Loucy (cell line): ENCODE measurements at regions not wholly inside any gene's neighbourhood (a gene's known extent, or its start where the extent isn't known, plus 50 kb on each side); places are given as distances from the start of the nearest gene placed in this dataset.

ENCODE experiments used
- H2AFZ ChIP-seq: fragments of 200-600 bp; sonication (generic); 2 replicates; pipeline ENCODE4 v1.6.0; 2016; ENCODE audit warnings: antibody characterized with exemption, mild to moderate bottlenecking, low read length, moderate library complexity
- H3F3A ChIP-seq: fragments of 200-600 bp; 2 replicates; pipeline ENCODE4 v1.6.0; 2016; ENCODE audit warnings: antibody characterized with exemption, low read depth, mild to moderate bottlenecking
- H3K27me3 ChIP-seq: fragments of 200-600 bp; sonication (generic); 2 replicates; pipeline ENCODE4 v1.6.1; 2014; ENCODE audit warnings: low read length, mild to moderate bottlenecking; ENCODE audit not compliant: insufficient read depth, poor library complexity, severe bottlenecking
- H3K36me3 ChIP-seq: fragments of 200-600 bp; sonication (generic); 2 replicates; pipeline ENCODE4 v1.6.1; 2016; ENCODE audit warnings: low read length; ENCODE audit not compliant: insufficient read depth
- H3K4me1 ChIP-seq: fragments of 200-600 bp; sonication (generic); 2 replicates; pipeline ENCODE4 v1.5.1; 2014; ENCODE audit warnings: low read length, mild to moderate bottlenecking; ENCODE audit not compliant: insufficient read depth, poor library complexity, severe bottlenecking
- H3K4me2 ChIP-seq: fragments of 200-600 bp; sonication (generic); 2 replicates; pipeline ENCODE4 v1.6.0; 2014; ENCODE audit warnings: antibody characterized with exemption, low read length, low read depth, mild to moderate bottlenecking; ENCODE audit not compliant: poor library complexity, severe bottlenecking
- H3K4me3 ChIP-seq: fragments of 200-600 bp; sonication (generic); 2 replicates; pipeline ENCODE4 v1.5.1; 2014; ENCODE audit warnings: low read length, mild to moderate bottlenecking, mixed read lengths; ENCODE audit not compliant: poor library complexity, severe bottlenecking
- H3K79me2 ChIP-seq: fragments of 200-600 bp; sonication (generic); 2 replicates; pipeline ENCODE4 v1.6.1; 2014; ENCODE audit warnings: low read length; ENCODE audit not compliant: insufficient read depth
- H3K9ac ChIP-seq: fragments of 200-600 bp; sonication (generic); 2 replicates; pipeline ENCODE4 v1.6.0; 2014; ENCODE audit warnings: mild to moderate bottlenecking, low read depth, low read length, moderate library complexity; ENCODE audit not compliant: poor library complexity, severe bottlenecking
- H3K9me2 ChIP-seq: fragments of 200-600 bp; sonication (generic); replicated peaks from 2 replicates; pipeline ENCODE4 v1.6.1; 2016; ENCODE audit warnings: low read depth, low read length, mixed read lengths
- H3K9me3 ChIP-seq: fragments of 200-600 bp; sonication (generic); 2 replicates; pipeline ENCODE4 v1.6.1; 2014; ENCODE audit warnings: mild to moderate bottlenecking, antibody characterized with exemption, low read length, low read depth; ENCODE audit not compliant: insufficient read depth
- H4K20me1 ChIP-seq: fragments of 200-600 bp; sonication (generic); 2 replicates; pipeline ENCODE4 v1.6.0; 2014; ENCODE audit warnings: antibody characterized with exemption, low read length, mild to moderate bottlenecking; ENCODE audit not compliant: insufficient read depth, poor library complexity, severe bottlenecking
- EZH2phosphoT487 ChIP-seq: fragments of 200-600 bp; IDR thresholded peaks from 2 replicates; pipeline ENCODE4 v1.6.1; 2018; ENCODE audit warnings: antibody characterized with exemption, mild to moderate bottlenecking, moderate library complexity, borderline replicate concordance
- TF ChIP-seq, protein P1 (sequence below): fragments of 200-600 bp; sonication (generic); conservative IDR thresholded peaks from 2 replicates; pipeline ENCODE4 v1.5.1; 2014; ENCODE audit warnings: mild to moderate bottlenecking, antibody characterized with exemption, low read length

DNA sequence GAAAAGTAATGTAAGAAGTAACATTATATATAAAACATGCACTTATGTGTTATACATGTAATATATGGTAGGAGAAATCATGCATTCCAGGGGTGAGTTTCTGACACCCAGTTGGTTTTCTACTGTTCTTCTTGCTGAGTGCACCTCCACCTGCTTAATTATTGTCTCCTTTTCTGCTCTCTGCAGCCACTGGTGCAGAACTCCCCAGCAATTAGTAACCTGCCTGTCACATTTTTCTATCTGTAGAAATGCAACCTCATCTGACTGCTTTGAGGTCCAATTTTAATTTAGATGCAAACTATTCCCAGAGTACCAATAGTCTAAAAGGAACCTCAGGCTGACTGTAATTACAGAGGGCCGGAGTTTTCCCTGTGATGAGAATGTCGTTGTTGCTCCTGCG is 842.1 kb downstream of the AACS start:
- H3K27me3 ChIP-seq, result no peaks in the 10 kb centered on the region
- no peaks in the 10 kb centered on the region for H3K36me3 ChIP-seq
- H3K9me3 ChIP-seq, result no peaks in the 10 kb centered on the region; the same call in 1 of the 2 replicates
- no peak overlapping the region for H3K9ac ChIP-seq
- H3K4me1 ChIP-seq, result no peaks in the 10 kb centered on the region
- H3K4me3 ChIP-seq, result no peak overlapping the region
- TF ChIP-seq EZH2phosphoT487, result no peak
- TF ChIP-seq, protein P1, sequence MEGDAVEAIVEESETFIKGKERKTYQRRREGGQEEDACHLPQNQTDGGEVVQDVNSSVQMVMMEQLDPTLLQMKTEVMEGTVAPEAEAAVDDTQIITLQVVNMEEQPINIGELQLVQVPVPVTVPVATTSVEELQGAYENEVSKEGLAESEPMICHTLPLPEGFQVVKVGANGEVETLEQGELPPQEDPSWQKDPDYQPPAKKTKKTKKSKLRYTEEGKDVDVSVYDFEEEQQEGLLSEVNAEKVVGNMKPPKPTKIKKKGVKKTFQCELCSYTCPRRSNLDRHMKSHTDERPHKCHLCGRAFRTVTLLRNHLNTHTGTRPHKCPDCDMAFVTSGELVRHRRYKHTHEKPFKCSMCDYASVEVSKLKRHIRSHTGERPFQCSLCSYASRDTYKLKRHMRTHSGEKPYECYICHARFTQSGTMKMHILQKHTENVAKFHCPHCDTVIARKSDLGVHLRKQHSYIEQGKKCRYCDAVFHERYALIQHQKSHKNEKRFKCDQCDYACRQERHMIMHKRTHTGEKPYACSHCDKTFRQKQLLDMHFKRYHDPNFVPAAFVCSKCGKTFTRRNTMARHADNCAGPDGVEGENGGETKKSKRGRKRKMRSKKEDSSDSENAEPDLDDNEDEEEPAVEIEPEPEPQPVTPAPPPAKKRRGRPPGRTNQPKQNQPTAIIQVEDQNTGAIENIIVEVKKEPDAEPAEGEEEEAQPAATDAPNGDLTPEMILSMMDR, result no peak
- H2AFZ ChIP-seq, result no peak overlapping the region
- no peaks in the 10 kb centered on the region for H3F3A ChIP-seq
- H3K4me2 ChIP-seq, result no peak overlapping the region
- no peaks in the 10 kb centered on the region for H3K9me2 ChIP-seq
- H4K20me1 ChIP-seq, result no peaks in the 10 kb centered on the region
- H3K79me2 ChIP-seq, result no peaks in the 10 kb centered on the region

DNA sequence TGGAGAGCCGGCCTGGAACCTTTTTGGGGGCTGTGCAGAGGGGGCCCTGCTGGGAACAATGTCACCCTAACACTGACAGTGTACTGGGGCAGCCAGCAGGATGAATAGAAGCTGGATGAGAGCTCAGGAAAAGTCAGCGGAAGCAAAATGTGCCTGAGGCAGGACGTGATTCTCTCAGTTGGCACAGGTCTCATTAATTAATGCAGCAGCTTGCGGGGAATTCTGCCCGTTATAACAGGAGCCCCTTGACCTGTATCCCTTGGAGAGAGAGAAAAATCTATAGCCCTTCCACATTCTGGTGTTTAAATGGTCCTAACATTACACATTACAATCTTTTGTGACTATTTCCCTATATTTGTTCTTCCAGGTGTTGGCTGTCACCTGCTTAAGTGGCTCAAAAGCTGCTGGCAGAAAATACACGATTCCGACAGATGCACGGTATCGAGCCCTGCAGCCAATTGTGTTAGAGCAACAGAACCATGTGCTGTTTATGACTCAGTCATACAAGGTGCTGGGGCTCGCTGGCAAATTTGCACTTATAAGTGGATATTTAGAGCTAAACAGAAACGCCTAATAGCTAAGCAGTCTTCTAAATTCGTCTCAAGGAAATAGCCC is 854.7 kb downstream of the AACS start:
- Histone ChIP-seq H4K20me1 (no peaks in the 10 kb centered on the region), H3K9ac (no peak overlapping the region), H3K4me3 (no peak overlapping the region), H3K4me2 (no peak overlapping the region), H2AFZ (no peak overlapping the region), H3F3A (no peaks in the 10 kb centered on the region), H3K9me3 (no peaks in the 10 kb centered on the region; the same call in 1 of the 2 replicates), H3K4me1 (no peaks in the 10 kb centered on the region), H3K79me2 (no peaks in the 10 kb centered on the region), H3K36me3 (no peaks in the 10 kb centered on the region), H3K27me3 (no peaks in the 10 kb centered on the region), H3K9me2 (no peaks in the 10 kb centered on the region)
- no peak for TF ChIP-seq EZH2phosphoT487
- TF ChIP-seq, protein P1, result no peak

DNA sequence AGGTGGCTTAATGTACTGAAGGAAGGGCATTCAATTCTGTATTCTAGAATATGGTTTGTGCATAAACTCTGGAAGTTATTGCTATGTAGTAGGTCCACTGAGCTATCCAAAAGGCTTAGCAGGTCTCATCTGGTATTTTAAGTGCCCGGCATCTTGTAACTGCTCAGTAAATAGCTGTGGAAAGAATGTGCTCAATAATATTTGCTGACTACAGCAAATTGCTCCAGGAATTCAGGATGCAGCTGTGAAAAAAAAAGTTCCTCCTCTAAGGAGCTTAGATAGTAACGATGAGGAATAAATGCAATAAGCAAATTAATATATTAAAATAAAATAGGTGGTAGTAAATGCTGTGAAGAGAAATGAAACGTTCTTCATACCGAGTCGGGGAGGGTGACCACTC is 857.1 kb downstream of the AACS start:
- H3K27me3 ChIP-seq, result no peaks in the 10 kb centered on the region
- H3K4me2 ChIP-seq, result no peak overlapping the region
- H3K79me2 ChIP-seq, result no peaks in the 10 kb centered on the region
- no peaks in the 10 kb centered on the region for H3K4me1 ChIP-seq
- H3K9me2 ChIP-seq, result no peaks in the 10 kb centered on the region
- no peak overlapping the region for H3K4me3 ChIP-seq
- H3K9ac ChIP-seq, result no peak overlapping the region
- no peaks in the 10 kb centered on the region for H3F3A ChIP-seq
- H2AFZ ChIP-seq, result no peak overlapping the region
- H4K20me1 ChIP-seq, result no peaks in the 10 kb centered on the region
- TF ChIP-seq, protein P1, result no peak
- TF ChIP-seq EZH2phosphoT487, result no peak
- no peaks in the 10 kb centered on the region for H3K36me3 ChIP-seq
- no peaks in the 10 kb centered on the region; the same call in 1 of the 2 replicates for H3K9me3 ChIP-seq
